Epithelial cell of esophagus (primary cell): ENCODE measurements at regions not wholly inside any gene's neighbourhood (a gene's known extent, or its start where the extent isn't known, plus 50 kb on each side); places are given as distances from the start of the nearest gene placed in this dataset.

Source experiments
- DNase-seq: peaks from one replicate; pipeline ENCODE4 v3.0.0; 2010; ENCODE audit warnings: low read depth
- H3K4me3 ChIP-seq: 2 replicates; pipeline ENCODE4 v1.5.1; 2011; ENCODE audit warnings: mild to moderate bottlenecking, low read length, control low read depth
- TF ChIP-seq, protein P1 (sequence below): IDR thresholded peaks from 2 replicates; pipeline ENCODE4 v1.5.1; 2011; ENCODE audit warnings: low read depth, mild to moderate bottlenecking, low read length, control low read depth, inconsistent platforms; ENCODE audit not compliant: insufficient read depth; ENCODE audit errors: missing control alignments

DNA sequence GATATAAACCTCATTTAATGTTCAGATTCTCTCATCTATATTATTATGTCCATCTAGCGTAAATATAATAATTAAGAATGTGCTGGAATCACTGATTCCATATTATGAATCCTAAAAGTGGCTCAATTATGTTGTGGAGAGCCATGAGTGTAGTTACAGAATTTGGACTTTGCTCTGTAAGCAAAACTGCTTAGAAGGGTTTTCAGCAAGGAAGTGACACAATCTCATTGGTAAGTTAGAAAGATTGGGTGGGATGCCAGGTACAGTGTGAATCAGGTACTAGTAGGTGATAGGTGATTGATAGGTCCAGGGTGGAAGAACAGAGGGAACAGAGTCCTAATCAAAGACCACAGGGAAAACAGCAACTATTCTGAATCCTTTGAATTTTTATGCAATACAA, 74.9 kb upstream of the ABLIM1 start:
- TF ChIP-seq, protein P1, sequence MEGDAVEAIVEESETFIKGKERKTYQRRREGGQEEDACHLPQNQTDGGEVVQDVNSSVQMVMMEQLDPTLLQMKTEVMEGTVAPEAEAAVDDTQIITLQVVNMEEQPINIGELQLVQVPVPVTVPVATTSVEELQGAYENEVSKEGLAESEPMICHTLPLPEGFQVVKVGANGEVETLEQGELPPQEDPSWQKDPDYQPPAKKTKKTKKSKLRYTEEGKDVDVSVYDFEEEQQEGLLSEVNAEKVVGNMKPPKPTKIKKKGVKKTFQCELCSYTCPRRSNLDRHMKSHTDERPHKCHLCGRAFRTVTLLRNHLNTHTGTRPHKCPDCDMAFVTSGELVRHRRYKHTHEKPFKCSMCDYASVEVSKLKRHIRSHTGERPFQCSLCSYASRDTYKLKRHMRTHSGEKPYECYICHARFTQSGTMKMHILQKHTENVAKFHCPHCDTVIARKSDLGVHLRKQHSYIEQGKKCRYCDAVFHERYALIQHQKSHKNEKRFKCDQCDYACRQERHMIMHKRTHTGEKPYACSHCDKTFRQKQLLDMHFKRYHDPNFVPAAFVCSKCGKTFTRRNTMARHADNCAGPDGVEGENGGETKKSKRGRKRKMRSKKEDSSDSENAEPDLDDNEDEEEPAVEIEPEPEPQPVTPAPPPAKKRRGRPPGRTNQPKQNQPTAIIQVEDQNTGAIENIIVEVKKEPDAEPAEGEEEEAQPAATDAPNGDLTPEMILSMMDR, result no peak
- DNase-seq, result no peak
- no peak overlapping the region for H3K4me3 ChIP-seq

- DNase-seq, result no peak
- H3K4me3 ChIP-seq, result no peak overlapping the region
- TF ChIP-seq, protein P1, result no peak
Measured at GRCh38 chr10:114735946-114736345, 77.9 kb upstream of the ABLIM1 start.

DNA sequence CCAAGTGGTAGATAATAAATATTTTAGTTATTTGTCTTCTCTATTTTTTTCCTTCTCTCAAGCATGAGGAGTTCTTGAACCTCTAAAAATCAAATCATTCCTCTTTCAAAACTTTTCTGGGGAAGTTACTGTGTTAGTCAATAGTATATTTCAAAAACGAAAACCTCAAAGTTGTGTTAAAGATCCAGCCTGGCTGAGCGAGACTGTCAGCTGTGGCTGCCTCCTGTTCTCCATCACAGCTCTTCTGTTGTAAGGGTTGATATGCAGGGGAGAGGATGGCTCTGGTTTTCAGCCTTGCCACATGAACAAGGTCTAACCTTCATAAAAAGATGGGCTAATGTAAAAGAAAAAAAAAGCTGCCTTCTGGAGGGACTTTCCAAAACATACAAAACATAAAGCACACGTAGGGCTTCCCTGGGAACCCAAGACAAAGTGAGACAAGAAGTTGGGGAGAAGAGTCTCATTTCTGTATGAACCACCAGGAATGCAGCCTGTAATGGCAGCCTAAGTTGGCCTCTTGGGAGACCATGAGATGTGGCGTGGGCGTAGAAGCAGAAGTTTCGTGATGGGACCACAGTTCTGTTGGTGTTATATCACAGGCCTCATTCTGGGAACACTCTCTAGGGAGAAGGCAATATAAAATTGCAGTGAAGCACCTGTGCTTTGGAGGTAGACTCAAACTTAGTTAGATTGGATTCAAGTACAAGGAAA, 77.9 kb upstream of the FHIP2A start:
- TF ChIP-seq, protein P1, result no peak
- H3K4me3 ChIP-seq, result no peak overlapping the region
- DNase-seq, result no peak

- no peak overlapping the region for H3K4me3 ChIP-seq
- DNase-seq, result no peak
- TF ChIP-seq, protein P1, result no peak
Measured at GRCh38 chr10:114746531-114746930, 75.0 kb upstream of the FHIP2A start.

GRCh38 chr10:114748241-114748640, 73.3 kb upstream of the FHIP2A start:
- no peak overlapping the region for H3K4me3 ChIP-seq
- TF ChIP-seq, protein P1, result no peak
- no peak for DNase-seq

DNA sequence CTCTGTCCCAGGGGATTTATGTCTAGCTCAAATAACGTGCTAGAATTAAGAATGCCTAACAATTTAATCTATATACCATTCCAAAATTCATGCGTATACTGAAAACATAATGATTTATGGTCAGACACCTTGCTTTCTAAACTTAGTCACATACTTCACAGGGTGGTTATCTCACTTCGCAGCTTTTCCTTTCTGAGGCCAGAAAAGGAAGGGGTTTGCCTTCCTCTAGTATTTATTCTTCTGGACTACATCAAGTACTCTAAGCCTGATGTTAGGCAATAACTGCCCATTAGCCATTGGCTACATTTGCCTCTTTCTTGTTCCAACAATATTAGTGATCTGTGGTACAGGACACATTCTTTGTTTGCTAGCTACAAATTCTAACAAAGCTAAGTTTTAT, 72.6 kb upstream of the FHIP2A start:
- TF ChIP-seq, protein P1, result no peak
- DNase-seq, result no peak
- H3K4me3 ChIP-seq, result no peak overlapping the region

GRCh38 chr10:114749510-114749909, 72.1 kb upstream of the FHIP2A start:
- no peak for DNase-seq
- H3K4me3 ChIP-seq, result no peak overlapping the region
- TF ChIP-seq, protein P1, result no peak
